ENCODE measurements at regions not wholly inside any gene's neighbourhood (a gene's known extent, or its start where the extent isn't known, plus 50 kb on each side); places are given as distances from the start of the nearest gene placed in this dataset.
A peak's percentile ranks its signal among the peaks of the same experiment; 100 is the strongest.
"Not testable (repeated sequence)": the region's sequence is repeated elsewhere in the genome, so short reads cannot be mapped to it uniquely, and the experiment has no call there.

GRCh38 chr15:96460106-96460505, 129.6 kb downstream of the NR2F2 start:
- intact Hi-C loops (cut with DNase I): no loop called here
- no peak for DNase-seq

DNA sequence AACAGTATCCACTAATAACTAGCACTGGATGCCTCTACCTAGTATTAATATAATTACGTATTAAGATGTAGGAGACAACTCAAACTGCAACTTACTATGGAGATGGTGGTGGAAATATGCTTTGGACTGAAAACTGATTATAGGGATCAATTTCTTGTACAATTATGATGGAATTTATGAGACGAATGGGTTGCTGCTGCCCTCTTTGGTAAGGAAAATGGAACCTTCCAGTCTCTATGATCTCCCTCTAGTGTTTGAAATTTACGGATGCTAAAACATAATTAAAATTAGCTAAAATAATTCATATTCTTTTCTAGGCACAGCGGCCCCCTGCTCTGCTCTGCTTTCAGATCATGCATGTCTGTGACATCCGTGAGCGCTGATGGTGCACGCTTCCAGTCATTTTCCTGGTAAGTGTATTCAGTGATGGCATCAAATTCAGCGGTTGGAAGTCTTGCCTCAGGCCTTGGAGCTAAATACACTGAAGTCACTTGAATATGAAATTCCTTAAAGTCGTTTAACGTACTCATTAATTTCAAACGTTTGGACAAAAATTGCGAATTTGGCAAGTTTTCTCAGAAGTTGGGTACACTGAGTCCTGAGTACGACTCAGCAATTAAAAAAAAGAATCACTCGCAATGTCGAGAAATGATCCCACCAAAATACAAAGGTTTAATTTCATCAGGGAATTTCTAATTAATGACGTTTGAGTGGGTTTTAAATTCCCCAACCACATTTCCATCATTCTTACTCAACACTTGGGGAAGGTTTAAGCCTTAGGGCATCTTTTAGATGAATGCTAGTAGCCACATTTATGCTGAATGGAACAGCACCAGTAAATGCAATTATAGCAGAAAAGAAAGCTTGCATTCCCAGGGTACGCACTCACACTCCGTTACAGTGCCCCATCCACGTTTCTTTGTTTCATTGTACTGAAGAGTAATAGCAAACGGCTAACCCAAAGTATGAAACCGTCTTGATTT, 132.6 kb downstream of the NR2F2 start:
- DNase-seq: no peak
- intact Hi-C loops (cut with DNase I): no loop called here

DNA sequence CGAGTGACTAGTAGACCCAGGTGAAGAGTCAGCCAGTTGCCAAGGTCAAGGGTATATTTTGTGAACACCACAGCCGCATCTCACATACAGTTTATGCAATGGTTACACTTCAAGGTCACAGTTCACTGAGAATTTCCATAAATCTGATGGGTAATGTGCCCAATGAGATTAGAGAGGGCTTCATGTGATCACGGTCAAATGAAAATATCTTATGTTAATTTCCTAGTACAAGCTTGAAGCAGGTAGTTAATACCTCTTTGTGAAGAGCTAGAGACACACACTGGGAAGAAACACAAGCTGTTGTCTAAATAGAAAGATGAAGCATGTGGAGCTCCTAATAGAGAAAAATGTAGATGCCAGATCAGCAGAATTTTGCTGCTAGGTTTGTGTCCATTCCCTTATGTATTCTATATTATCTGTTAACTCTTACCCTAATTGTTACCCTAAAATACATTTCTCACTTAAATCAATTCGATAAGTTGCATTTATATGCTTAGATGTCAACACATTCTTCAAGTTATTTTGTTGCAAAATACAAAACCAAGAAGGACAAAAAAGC, 136.0 kb downstream of the NR2F2 start:
- no peak for DNase-seq
- intact Hi-C loops (cut with DNase I): no loop called here

- intact Hi-C loops (cut with DNase I): no loop called here
- no peak for DNase-seq
Observed at GRCh38 chr15:96468036-96468435, 137.5 kb downstream of the NR2F2 start.

- DNase-seq: peak; percentile 5 to 76 (median 44)
- intact Hi-C loops (cut with DNase I): no loop called here
Observed at GRCh38 chr15:96470681-96471310, 140.3 kb downstream of the NR2F2 start.

DNA sequence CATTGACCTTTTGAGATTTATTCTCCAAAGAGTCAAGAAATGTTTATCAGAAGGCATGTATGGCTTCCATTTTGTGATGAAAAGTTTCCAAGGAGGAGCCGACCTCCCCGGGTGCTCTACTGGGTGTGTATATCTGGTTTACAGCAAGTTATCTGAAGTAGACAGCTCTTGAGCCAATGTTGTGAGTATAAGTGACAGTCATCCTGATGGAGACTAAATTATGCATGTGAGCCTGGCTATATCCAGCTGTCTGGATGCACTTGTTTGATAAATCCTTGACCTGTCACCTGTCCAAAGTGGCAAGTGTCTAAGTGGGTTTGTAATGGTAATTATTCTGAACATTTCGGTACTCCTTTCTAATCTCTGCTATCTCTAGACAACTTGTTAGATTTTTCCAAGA, 142.2 kb downstream of the NR2F2 start:
- DNase-seq: no peak
- intact Hi-C loops (cut with DNase I): no loop called here

DNA sequence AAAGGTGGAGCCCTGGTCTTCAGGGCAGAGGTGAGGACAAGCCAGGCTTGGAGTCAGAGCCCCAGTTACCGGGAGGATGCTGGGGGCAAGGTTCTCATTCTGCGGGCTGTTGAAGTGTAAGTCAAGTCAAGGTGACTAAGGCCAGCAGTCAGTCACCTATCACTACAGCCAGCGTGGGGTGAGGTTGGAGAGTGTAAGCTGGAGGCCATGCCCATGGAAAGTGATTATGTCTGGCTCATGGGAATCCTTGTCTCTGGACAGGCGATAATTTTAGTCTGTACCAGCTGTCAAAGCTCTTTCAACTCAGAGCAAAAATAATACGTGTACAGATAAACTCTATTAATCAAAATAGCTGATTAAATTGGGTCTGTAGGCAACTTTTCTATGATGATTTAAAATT, 143.1 kb downstream of the NR2F2 start:
- no peak for DNase-seq
- intact Hi-C loops (cut with DNase I): no loop called here

GRCh38 chr15:96474231-96474664, 143.7 kb downstream of the NR2F2 start:
- no peak for DNase-seq
- intact Hi-C loops (cut with DNase I): no loop called here

DNA sequence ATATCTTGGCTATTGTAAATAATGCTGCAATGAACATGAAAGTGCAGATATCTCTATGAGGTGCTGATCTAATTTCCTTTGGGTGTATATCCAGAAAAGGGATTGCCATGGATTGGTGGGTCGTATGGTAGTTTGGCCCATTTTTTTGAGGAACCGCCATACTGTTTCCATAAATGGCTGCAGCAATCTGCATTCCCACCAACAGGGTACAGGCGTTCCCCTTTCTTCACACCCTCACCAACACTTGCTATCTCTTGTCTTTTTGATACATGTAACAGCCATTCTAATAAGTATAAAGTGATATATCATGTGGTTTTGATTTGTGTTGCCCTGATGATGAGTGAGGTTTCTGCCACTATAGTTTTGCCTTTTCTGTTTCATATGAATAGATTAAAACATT, 146.7 kb downstream of the NR2F2 start:
- intact Hi-C loops (cut with DNase I): no loop called here
- DNase-seq: no peak

DNA sequence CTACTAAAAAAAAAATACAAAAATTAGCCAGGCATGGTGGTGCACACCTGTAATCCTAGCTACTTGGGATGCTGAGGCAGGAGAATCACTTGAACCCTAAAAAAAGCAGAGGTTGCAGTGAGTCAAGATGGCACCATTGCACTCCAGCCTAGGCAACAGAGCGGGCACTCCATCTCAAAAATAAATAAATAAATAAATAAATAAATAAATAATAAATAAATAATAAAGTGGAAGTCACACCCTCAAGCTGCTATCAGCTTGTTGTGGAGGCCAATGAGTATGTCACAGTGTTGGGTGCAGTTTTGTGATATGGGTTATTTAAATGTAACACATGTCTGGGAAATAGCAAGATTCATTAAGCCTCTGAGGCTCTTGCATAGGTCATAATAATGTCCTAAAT, 153.9 kb downstream of the NR2F2 start:
- DNase-seq; intact Hi-C loops (cut with DNase I): not testable (repeated sequence)

DNA sequence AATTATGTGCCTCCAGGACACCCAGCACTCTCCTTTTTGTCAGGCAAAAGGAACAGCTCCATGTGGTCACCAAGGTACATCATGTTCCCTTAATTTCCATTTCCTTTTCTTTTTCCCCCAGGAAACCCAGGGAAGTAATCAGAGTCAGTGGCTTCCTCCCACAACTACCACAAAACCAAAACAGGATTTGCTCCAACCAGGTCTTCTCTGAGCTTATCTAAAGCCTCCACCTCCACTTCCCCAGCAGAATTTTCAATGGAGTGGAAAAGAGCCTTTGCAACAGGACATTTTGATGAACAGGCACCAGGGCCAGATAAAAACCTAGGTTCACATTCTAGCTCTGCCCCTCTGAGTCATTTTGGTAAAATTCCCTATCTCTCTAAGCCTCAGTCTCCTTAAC, 154.3 kb downstream of the NR2F2 start:
- DNase-seq: no peak
- intact Hi-C loops (cut with DNase I): no loop called here

- DNase-seq: no peak
- intact Hi-C loops (cut with DNase I): no loop called here
Observed at GRCh38 chr15:96487245-96487644, 156.7 kb downstream of the NR2F2 start.

GRCh38 chr15:96491066-96491699, 160.7 kb downstream of the NR2F2 start:
- DNase-seq; intact Hi-C loops (cut with DNase I): not testable (repeated sequence)

DNA sequence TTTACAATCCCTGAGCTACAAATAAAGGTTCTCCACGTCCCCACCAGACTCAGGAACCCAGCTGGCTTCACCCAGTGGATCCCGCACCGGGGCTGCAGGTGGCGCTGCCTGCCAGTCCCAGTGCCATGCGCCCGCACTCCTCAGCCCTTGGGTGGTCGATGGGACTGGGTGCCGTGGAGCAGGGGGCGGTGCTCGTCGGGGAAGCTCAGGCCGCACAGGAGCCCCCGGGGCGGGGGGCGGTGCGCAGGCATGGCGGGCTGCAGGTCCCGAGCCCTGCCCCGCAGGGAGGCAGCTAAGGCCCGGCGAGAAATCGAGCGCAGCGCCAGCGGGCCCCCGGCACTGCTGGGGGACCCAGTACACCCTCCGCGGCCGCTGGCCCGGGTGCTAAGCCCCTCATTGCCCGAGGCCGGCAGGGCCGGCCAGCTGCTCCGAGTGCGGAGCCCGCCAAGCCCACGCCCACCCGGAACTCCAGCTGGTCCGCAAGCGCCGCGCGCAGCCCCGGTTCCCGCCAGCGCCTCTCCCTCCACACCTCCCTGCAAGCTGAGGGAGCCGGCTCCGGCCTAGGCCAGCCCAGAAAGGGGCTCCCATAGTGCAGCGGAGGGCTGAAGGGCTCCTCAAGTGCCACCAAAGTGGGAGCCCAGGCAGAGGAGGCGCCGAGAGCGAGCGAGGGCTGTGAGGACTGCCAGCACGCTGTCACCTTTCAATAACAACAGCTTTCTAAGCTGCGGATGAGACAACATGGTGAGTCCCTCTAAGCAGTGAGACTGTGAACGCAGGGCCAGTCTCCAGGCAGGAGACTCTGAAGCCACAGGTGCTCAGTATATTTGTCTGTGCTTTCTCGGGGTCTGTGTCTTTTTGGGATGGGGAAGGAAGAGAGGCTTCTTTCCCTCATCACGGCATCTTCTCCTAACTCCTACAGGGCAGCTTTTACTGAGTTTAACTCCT, 161.5 kb downstream of the NR2F2 start:
- intact Hi-C loops (cut with DNase I): not testable (repeated sequence)

DNA sequence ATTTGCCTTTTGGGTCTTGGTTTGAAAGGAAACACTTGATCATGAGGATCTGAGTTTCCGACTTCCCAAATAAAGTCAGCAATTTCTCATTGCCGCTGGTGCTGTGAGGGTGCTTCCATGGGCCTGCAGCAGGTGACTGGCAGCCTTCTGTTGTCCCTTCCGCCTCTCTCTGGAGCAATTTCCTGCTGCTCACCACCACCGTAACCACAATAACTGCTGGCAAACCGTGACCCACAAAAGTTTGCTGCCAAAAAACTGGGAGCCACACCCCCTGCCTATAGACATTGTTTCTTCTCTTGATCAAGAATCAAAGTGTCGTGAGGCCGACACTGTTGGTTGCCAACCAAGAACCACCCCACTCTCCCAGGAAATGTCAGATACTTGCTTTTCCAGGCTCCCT, 164.0 kb downstream of the NR2F2 start:
- intact Hi-C loops (cut with DNase I): no loop called here
- DNase-seq: no peak

More for the DNA sequence above, 161.5 kb downstream of the NR2F2 start:
- DNase-seq: not testable (repeated sequence)

- DNase-seq: no peak
- intact Hi-C loops (cut with DNase I): no loop called here
Observed at GRCh38 chr15:96495386-96495785, 164.9 kb downstream of the NR2F2 start.

GRCh38 chr15:96497951-96498350, 167.5 kb downstream of the NR2F2 start:
- no peak for DNase-seq
- intact Hi-C loops (cut with DNase I): no loop called here

DNA sequence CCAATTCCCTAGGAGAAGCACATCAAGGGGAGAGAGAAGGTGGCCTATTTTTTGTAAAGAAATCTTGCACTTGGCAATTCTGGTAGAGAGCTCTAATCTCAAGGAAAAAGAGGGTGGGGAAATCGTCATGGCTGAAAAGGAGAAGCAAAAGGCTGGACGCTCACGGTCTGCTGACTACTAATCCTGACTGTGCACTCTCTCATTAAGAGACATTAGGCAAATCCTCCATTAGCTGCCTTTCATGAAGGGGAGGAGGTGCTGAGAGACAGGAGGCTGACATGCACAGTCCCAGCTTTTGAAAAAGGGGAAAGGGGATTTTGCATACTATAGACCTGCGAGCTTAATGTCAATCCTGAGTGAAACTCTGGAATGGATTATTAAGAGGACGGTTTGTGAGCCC, 170.0 kb downstream of the NR2F2 start:
- no peak for DNase-seq

GRCh38 chr15:96501362-96501761, 170.9 kb downstream of the NR2F2 start:
- DNase-seq: no peak

More for the DNA sequence above, 170.0 kb downstream of the NR2F2 start:
- intact Hi-C loops (cut with DNase I): no loop called here

More at GRCh38 chr15:96501362-96501761, 170.9 kb downstream of the NR2F2 start:
- intact Hi-C loops (cut with DNase I): no loop called here

All from head of caudate nucleus (tissue), 42 donors.